DMS 273 (cell line): ENCODE measurements at regions not wholly inside any gene's neighbourhood (a gene's known extent, or its start where the extent isn't known, plus 50 kb on each side); places are given as distances from the start of the nearest gene placed in this dataset.
A peak's percentile ranks its signal among the peaks of the same experiment; 100 is the strongest.

ENCODE experiments used
- DNase-seq: peaks from one replicate; lab custom pipeline; 2025; ENCODE audit not compliant: unreplicated experiment; lab: John Stamatoyannopoulos, UW

DNA sequence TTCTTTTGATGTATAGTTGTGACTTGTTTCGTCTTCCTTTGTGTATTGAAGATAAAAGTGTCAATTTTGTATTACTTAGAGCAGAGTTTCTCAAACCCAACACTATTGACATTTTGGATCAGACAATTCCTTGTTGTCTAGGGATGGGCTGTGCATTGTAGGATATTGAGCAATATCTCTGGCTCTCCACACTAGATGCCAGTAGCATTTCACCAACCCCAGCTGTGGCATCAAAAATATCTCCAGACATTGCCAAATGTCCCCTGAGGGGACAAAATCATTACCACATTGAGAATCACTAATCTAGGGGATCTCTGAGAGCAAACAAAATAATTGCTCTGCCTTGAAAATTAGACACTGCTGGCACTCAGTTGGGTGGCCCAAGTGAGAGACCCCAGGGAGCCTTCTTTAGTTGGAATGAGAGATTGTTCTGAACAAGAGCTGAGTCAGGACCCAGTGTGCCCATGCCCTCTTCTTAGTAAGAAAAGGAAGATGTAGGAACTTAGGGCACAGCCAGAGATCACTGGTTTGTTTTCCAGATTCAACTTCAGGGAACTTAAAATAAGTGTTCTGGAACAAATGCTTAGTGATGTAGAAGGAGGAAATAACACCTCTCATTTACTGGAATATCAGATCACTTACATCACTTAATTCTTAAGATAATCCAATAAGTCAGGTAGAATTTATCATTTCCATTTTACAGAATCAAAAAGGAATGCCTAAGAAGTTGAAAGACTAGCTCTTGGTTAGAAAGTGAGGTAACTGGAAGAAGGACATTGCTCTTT, 466.6 kb upstream of the TNP1 start:
- DNase-seq, result peak; percentile 28

- DNase-seq, result peak; percentile 60
Observed at GRCh38 chr2:217325816-217326215, 466.0 kb upstream of the TNP1 start.

- DNase-seq, result peak; percentile 68
Observed at GRCh38 chr2:217325251-217325650, 465.4 kb upstream of the TNP1 start.

- no peak for DNase-seq
Observed at GRCh38 chr2:217316743-217317142, 456.9 kb upstream of the TNP1 start.

DNA sequence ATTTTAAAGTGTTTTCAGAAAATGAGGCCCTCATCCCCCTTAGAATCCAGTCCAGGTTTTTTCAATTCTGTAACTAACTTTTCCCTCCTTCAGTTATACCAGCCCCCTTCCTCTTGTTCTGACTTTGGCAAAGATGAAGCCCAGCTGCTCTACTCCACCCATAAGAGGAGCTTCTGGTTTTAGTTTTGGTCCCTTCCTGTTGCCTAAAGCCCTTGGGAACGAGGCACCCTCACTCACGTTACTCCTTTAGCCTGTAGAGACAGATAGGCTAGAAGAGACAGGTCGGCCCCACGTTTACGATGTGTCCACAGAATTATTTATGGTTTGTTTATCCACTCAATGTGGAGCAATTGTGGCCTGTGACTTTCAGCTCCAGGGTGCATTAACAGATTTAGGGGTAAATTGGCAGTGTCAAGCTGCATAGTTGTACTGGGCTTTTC, 454.2 kb upstream of the TNP1 start:
- DNase-seq, result peak; percentile 51

GRCh38 chr2:217313386-217313785, 453.5 kb upstream of the TNP1 start:
- DNase-seq, result no peak

- no peak for DNase-seq
Observed at GRCh38 chr2:217309056-217309455, 449.2 kb upstream of the TNP1 start.

DNA sequence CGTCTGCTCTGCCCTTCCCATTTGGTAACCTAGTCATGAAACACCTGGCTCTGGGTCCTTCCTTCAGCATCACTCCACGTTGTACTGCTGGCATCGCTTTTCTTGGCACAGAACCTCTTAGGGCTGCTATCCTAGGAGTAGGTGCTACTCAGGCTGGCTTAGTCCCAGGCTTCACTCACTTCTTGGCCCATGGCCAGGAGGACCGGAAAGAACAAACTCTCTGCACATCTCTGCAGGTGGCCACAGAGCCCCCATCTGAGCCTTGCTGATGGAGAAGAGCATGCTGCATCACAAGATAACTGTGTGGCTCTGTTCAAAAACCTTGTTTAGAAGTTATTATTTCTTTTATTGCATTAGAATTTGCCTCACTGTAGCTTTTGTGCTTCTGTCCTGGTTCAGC, 447.2 kb upstream of the TNP1 start:
- peak; percentile 30 for DNase-seq

GRCh38 chr2:217305882-217306281, 446.0 kb upstream of the TNP1 start:
- DNase-seq, result no peak

- DNase-seq, result no peak
Observed at GRCh38 chr2:217304582-217304981, 444.7 kb upstream of the TNP1 start.

DNA sequence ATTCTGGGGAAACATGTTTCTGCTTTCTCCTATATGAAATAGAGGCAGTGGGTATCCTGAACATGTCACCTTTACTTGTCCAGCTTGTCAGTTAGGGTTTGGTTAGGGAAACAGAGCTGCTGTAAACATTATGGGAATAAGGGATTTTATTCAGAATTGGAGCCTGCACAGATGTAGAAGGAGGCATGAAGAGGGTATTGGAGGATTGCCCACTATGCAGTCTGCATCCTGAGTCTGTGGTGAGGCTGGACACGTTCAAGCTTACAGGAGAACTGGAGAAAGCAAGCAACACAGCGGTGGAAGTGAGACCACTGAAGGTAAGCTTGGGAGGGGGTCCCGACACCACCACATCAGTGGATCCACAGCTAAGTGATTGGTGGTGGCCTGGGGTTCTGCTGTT, 443.0 kb upstream of the TNP1 start:
- no peak for DNase-seq

DNA sequence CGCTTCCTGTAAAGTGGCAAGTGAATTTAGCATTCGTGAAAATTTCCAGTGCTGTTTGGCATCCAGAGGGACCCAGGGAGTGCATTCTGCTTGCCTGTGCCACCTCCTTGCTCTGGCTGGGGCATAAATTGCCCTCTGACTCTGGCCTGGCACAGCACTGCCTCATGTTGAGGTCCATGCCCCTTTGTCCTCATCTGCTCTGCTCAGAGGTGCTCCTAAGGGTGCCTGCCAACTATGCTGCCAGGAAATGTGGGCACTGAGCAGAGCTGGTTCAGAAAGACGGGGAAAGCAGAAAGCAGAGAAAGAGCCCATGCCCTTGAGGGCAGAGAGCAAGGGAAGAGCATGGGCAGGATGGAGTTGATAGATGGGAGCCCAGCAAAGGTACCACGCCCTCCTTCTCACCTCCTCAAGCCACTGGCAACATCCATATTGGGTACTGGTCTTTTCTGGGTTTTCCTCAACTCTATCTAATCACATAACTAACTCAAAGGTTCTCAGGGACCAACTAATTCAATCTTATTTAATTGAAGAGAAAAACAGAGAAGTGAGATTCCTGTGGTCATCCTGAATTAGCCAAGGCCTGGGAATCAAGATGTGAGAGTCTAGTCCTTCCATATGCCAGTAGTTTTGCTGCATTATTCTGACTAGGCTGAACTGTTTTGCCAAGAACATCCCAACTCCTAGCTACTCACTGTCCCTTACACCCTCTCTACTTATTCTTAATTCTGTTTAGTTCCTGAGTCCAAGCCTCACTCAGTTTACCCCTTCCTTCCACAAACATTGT, 441.5 kb upstream of the TNP1 start:
- DNase-seq, result no peak

DNA sequence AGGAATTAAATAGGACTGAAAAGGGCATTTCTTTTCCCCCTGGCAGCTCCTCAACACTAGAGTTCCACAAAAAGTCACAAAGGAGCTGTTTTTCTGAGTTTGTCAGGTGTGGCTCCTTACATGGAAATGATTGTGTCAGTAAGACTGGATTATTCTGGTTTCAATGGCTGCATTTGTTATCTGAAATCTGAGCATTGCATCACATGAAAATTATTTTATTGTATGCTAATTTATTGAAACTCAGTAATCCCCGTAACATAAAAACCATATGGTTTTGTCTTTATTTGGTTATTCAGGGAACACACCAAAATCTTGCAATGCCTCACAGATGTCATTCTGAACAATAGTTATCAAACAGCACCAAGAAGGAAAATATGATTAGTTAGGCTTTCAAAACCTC, 439.7 kb upstream of the TNP1 start:
- DNase-seq, result no peak

GRCh38 chr2:217297096-217297495, 437.2 kb upstream of the TNP1 start:
- no peak for DNase-seq

DNA sequence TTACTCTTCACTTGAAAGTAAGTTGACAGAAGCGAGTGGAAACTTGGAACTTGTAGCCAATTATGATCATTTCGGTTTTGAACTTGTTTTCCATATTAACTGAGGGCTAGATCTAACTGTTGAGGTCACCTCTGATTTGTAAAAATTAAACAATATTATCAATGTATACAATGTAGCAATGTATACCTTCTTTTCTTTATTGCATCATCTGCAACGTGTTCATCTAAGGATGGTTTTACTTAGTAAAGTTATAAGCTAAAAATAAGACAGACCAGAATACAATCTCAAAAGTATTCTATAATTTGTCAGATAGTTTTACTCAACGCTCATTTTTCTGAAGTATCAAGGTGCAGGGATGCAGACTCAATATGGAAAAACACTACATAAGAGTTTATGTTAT, 435.0 kb upstream of the TNP1 start:
- no peak for DNase-seq

DNA sequence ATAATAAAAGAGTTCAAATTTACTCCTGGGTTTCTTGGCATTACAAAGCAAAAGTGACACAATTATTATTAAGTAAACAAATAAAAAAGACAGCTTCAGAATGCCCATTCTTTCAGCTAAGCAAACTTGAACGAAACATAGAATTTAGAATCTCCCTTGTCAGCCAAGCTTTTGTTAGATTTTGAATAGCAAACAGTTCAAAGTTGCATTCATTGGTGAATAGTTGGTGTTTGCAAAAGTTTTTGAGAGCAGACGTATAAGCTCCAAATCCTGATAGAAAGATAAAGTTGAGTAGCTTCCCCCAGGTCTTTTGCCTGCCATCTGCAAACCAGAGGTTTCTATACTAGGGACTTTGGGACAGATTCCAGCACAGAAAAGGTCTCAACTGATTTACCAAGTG, 434.3 kb upstream of the TNP1 start:
- no peak for DNase-seq

- DNase-seq, result no peak
Observed at GRCh38 chr2:217293607-217294006, 433.7 kb upstream of the TNP1 start.

DNA sequence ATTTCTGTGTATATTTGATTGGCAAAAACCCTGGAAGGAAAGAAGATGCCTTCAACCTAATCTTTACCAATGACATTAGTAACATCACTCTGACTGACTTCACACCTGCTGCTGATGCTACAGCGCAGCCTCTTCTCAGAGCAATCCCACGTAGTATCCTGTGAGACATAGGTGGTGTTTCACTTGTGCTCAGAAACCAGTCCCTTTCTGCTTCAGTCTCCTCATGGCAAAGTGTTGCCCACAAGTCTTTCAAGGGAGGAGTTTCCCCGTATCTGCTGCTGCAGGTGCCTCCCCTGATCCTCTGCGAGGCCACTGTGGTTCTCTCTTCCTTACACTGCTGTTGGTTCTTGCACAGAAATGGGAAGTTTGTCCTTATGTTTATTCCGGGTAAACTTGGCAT, 433.2 kb upstream of the TNP1 start:
- no peak for DNase-seq

GRCh38 chr2:217291259-217291658, 431.4 kb upstream of the TNP1 start:
- DNase-seq, result no peak

- DNase-seq, result no peak
Observed at GRCh38 chr2:217290467-217290866, 430.6 kb upstream of the TNP1 start.

DNA sequence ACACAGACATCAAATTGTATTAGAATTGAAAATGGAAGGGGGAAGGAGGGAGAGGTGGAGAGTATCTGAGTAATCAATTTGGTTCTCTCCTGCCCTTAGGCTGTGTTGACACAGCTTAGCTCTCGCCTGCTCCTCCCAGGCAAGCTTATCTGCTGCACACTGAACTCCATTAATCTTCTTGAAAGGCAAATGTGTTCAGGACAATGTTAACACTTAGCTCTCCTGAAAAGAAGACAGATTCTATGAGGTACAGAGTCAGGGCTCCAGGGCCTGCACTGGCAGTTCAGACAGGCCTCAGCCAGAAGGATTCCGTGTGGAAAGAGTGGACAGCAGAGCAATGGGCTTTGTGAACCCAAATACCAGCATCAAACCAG, 430.0 kb upstream of the TNP1 start:
- DNase-seq, result no peak

- DNase-seq, result no peak
Observed at GRCh38 chr2:217289177-217289906, 429.5 kb upstream of the TNP1 start.
